VCaP (cell line): ENCODE measurements at regions not wholly inside any gene's neighbourhood (a gene's known extent, or its start where the extent isn't known, plus 50 kb on each side); places are given as distances from the start of the nearest gene placed in this dataset.

ENCODE experiments used
- H3K27ac ChIP-seq: fragments of 450-650 bp; 2 replicates; pipeline ENCODE4 v1.5.1; 2017
- TF ChIP-seq, protein P1 (sequence below): fragments of 450-650 bp; conservative IDR thresholded peaks from 2 replicates; pipeline ENCODE4 v1.5.1; 2017; ENCODE audit warnings: mild to moderate bottlenecking, moderate library complexity

- TF ChIP-seq, protein P1, sequence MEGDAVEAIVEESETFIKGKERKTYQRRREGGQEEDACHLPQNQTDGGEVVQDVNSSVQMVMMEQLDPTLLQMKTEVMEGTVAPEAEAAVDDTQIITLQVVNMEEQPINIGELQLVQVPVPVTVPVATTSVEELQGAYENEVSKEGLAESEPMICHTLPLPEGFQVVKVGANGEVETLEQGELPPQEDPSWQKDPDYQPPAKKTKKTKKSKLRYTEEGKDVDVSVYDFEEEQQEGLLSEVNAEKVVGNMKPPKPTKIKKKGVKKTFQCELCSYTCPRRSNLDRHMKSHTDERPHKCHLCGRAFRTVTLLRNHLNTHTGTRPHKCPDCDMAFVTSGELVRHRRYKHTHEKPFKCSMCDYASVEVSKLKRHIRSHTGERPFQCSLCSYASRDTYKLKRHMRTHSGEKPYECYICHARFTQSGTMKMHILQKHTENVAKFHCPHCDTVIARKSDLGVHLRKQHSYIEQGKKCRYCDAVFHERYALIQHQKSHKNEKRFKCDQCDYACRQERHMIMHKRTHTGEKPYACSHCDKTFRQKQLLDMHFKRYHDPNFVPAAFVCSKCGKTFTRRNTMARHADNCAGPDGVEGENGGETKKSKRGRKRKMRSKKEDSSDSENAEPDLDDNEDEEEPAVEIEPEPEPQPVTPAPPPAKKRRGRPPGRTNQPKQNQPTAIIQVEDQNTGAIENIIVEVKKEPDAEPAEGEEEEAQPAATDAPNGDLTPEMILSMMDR: no peak
- H3K27ac ChIP-seq: peak overlapping the region; percentile 68
Measured at GRCh38 chr4:38320343-38320695, 343.7 kb upstream of the KLF3 start.

- TF ChIP-seq, protein P1: no peak
- peak overlapping the region; percentile 68 for H3K27ac ChIP-seq
Measured at GRCh38 chr4:38320833-38321232, 343.2 kb upstream of the KLF3 start.

DNA sequence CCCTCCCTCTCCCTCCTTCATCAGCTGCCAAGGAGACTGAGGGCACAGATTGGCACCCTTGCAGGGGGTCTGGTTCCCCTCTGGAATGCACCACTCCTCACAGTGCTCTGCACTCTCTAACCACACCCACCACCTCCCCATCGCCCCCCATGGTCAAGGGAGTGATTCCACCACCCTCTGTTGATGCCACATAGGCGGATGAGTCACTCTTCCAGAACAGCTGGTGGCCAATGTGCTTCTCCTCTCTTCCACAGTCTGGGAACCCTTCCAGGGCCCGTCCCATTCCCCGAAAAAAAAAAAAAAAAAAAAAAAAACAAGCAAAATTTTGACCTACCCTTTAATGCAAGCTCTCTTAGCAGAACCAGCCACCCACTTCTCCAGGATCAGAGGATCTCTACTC lies 341.3 kb upstream of the KLF3 start:
- H3K27ac ChIP-seq: no peak overlapping the region
- TF ChIP-seq, protein P1: no peak

DNA sequence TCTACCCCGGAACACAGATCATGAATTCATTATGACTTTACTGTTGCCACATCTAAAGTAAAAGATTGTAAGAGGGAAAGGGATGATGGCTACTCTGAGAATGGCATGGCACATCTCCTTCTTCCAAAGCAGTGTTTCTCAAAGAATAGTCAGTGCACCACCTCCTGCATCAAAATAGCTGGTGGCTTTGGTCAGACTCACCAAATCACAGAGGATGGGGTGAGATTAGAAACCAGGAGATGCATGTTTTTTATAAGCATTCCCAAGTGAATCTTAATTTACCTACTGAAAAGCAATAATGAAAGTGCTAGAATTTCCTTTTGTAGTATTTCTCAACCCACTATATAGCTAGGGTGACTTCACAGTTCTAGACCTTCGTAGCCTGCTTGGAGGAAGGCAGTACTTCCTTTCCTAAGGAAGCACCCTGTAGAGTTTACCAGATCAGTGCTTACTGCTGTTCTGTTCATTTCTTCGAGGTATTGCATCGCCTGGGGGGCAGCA lies 340.8 kb upstream of the KLF3 start:
- TF ChIP-seq, protein P1: no peak
- H3K27ac ChIP-seq: no peak overlapping the region

GRCh38 chr4:38324861-38325628 lies 339.0 kb upstream of the KLF3 start:
- H3K27ac ChIP-seq: no peak overlapping the region
- TF ChIP-seq, protein P1: no peak

- TF ChIP-seq, protein P1: no peak
- H3K27ac ChIP-seq: no peak overlapping the region
Measured at GRCh38 chr4:38325629-38325913, 338.4 kb upstream of the KLF3 start.

DNA sequence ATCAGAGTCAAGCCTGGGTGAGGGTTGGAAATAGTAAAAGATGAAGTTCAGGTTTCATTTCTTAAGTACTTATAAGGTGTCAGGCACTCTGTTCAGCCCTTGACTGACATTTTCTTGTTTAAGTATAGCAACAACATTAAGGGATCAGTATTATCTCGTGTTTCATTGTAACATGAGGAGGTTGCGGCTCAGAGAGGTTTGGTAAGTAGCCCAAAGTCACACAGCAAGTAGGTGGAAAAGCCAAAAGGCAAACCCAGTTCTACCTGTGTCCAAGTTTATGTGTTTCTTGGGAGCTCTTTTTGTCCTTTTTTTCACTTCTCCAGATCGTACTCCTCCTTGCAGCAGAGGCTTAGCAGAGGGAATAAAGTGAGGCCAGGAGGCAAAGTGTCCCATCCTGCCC lies 337.5 kb upstream of the KLF3 start:
- H3K27ac ChIP-seq: no peak overlapping the region
- TF ChIP-seq, protein P1: no peak
